ENCODE measurements at regions not wholly inside any gene's neighbourhood (a gene's known extent, or its start where the extent isn't known, plus 50 kb on each side); places are given as distances from the start of the nearest gene placed in this dataset.

DNA sequence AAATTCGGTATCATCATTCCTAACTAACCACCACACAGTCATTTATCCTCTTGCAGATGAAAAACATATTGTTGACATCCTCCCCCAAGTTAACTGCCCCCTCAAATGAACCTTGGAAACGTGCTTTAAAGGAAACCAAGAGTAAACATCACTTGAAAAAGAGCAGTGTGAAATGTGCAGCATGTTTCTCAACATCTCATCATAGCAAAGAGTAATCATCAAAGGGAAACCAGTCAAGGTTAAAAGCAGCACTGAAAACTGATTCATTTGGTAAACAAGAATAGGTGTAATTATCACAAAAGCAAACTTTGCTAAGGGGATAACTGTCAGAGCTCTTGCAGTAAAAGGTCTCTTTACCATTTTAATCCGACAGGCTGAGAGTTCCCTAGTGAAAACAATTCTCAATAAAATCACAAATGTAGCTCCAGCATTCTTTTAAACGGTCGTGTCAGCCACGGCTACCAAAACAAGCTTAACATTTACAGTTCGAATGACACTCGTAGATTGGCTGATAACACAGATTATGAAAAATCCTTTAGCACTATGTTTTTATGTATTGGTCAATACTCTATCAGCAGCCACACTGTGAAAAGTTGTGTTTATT lies 461.0 kb downstream of the GBE1 start:
- Histone ChIP-seq H3K27me3 (ENCODE audit: control insufficient read depth in 4 of 4, insufficient read depth in 4 of 4, low read length in 3 of 4) (no peaks in the 10 kb centered on the region), H3K9ac (ENCODE audit: low read depth in 1 of 2, low read length in 2 of 2) (no peak overlapping the region), H3K27ac (ENCODE audit: low read depth in 1 of 2, low read length in 2 of 2) (no peak overlapping the region), H3K36me3 (ENCODE audit: control insufficient read depth in 4 of 4, insufficient read depth in 3 of 4, low read depth in 1 of 4, low read length in 3 of 4) (no peaks in the 10 kb centered on the region), H3K4me3 (ENCODE audit: low read depth in 1 of 3, low read length in 3 of 3) (no peak overlapping the region), H3K4me1 (ENCODE audit: control insufficient read depth in 4 of 4, insufficient read depth in 4 of 4, low read length in 3 of 4) (no peaks in the 10 kb centered on the region), H3K9me3 (ENCODE audit: control insufficient read depth in 4 of 4, low read length in 3 of 4) (no peaks in the 10 kb centered on the region)
- no peak for DNase-seq (ENCODE audit: low spot score)
- 56% methylated on average over 8 of the region's 8 CpGs for whole genome bisulfite sequencing
- TF ChIP-seq YY1 (IDR thresholded peaks at IDR 0.05): no peak
- no peak for TF ChIP-seq HNF4A (conservative IDR thresholded peaks at IDR 0.05)
- TF ChIP-seq RAD21 (IDR thresholded peaks at IDR 0.05): no peak
- TF ChIP-seq SP1 (IDR thresholded peaks at IDR 0.05): no peak
- no peak for TF ChIP-seq FOXA1 (IDR thresholded peaks at IDR 0.05)
- no peak for TF ChIP-seq TAF1 (conservative IDR thresholded peaks at IDR 0.05)
- TF ChIP-seq, protein P1, sequence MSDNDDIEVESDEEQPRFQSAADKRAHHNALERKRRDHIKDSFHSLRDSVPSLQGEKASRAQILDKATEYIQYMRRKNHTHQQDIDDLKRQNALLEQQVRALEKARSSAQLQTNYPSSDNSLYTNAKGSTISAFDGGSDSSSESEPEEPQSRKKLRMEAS (IDR thresholded peaks at IDR 0.05): no peak
- TF ChIP-seq RXRA (IDR thresholded peaks at IDR 0.05): no peak
- TF ChIP-seq, protein P2, sequence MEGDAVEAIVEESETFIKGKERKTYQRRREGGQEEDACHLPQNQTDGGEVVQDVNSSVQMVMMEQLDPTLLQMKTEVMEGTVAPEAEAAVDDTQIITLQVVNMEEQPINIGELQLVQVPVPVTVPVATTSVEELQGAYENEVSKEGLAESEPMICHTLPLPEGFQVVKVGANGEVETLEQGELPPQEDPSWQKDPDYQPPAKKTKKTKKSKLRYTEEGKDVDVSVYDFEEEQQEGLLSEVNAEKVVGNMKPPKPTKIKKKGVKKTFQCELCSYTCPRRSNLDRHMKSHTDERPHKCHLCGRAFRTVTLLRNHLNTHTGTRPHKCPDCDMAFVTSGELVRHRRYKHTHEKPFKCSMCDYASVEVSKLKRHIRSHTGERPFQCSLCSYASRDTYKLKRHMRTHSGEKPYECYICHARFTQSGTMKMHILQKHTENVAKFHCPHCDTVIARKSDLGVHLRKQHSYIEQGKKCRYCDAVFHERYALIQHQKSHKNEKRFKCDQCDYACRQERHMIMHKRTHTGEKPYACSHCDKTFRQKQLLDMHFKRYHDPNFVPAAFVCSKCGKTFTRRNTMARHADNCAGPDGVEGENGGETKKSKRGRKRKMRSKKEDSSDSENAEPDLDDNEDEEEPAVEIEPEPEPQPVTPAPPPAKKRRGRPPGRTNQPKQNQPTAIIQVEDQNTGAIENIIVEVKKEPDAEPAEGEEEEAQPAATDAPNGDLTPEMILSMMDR (IDR thresholded peaks at IDR 0.05; ENCODE audit: low read depth, low read length, missing input control): no peak
- no peak for TF ChIP-seq HNF4G (IDR thresholded peaks at IDR 0.05)
- TF ChIP-seq, protein P3, sequence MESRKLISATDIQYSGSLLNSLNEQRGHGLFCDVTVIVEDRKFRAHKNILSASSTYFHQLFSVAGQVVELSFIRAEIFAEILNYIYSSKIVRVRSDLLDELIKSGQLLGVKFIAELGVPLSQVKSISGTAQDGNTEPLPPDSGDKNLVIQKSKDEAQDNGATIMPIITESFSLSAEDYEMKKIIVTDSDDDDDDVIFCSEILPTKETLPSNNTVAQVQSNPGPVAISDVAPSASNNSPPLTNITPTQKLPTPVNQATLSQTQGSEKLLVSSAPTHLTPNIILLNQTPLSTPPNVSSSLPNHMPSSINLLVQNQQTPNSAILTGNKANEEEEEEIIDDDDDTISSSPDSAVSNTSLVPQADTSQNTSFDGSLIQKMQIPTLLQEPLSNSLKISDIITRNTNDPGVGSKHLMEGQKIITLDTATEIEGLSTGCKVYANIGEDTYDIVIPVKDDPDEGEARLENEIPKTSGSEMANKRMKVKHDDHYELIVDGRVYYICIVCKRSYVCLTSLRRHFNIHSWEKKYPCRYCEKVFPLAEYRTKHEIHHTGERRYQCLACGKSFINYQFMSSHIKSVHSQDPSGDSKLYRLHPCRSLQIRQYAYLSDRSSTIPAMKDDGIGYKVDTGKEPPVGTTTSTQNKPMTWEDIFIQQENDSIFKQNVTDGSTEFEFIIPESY (IDR thresholded peaks at IDR 0.05): no peak
- TF ChIP-seq GABPA (IDR thresholded peaks at IDR 0.05 in 1 of 2, conservative IDR thresholded peaks at IDR 0.05 in 1 of 2): no peak
- TF ChIP-seq, protein P4, sequence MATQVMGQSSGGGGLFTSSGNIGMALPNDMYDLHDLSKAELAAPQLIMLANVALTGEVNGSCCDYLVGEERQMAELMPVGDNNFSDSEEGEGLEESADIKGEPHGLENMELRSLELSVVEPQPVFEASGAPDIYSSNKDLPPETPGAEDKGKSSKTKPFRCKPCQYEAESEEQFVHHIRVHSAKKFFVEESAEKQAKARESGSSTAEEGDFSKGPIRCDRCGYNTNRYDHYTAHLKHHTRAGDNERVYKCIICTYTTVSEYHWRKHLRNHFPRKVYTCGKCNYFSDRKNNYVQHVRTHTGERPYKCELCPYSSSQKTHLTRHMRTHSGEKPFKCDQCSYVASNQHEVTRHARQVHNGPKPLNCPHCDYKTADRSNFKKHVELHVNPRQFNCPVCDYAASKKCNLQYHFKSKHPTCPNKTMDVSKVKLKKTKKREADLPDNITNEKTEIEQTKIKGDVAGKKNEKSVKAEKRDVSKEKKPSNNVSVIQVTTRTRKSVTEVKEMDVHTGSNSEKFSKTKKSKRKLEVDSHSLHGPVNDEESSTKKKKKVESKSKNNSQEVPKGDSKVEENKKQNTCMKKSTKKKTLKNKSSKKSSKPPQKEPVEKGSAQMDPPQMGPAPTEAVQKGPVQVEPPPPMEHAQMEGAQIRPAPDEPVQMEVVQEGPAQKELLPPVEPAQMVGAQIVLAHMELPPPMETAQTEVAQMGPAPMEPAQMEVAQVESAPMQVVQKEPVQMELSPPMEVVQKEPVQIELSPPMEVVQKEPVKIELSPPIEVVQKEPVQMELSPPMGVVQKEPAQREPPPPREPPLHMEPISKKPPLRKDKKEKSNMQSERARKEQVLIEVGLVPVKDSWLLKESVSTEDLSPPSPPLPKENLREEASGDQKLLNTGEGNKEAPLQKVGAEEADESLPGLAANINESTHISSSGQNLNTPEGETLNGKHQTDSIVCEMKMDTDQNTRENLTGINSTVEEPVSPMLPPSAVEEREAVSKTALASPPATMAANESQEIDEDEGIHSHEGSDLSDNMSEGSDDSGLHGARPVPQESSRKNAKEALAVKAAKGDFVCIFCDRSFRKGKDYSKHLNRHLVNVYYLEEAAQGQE (IDR thresholded peaks at IDR 0.05): no peak
- no peak for TF ChIP-seq NR2F2 (IDR thresholded peaks at IDR 0.05)
- TF ChIP-seq FOXA2 (IDR thresholded peaks at IDR 0.05): no peak
- TF ChIP-seq, protein P5, sequence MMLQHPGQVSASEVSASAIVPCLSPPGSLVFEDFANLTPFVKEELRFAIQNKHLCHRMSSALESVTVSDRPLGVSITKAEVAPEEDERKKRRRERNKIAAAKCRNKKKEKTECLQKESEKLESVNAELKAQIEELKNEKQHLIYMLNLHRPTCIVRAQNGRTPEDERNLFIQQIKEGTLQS (IDR thresholded peaks at IDR 0.05): no peak
- no peak for TF ChIP-seq EGR1 (IDR thresholded peaks at IDR 0.05; ENCODE audit: low read depth in 2 of 2)
